GM13976 (cell line): ENCODE measurements at regions not wholly inside any gene's neighbourhood (a gene's known extent, or its start where the extent isn't known, plus 50 kb on each side); places are given as distances from the start of the nearest gene placed in this dataset.

Experiments
- DNase-seq: peaks from one replicate; pipeline ENCODE4 v3.0.0; 2012; ENCODE audit warnings: low spot score
- in situ Hi-C: fragments of 300-500 bp; cut with MboI; formaldehyde crosslinking; loops from one replicate; pipeline ENCODE4 v1.12.0; 2022; ENCODE audit warnings: low sequenced_read_pairs, mixed read lengths, inconsistent platforms; ENCODE audit not compliant: unreplicated experiment
- TF ChIP-seq, protein P1 (sequence below): IDR thresholded peaks from 2 replicates; pipeline ENCODE4 v1.5.1; 2012; ENCODE audit warnings: borderline replicate concordance, mild to moderate bottlenecking; ENCODE audit not compliant: insufficient read depth; ENCODE audit errors: extremely low read depth, missing control alignments, control extremely low read depth

DNA sequence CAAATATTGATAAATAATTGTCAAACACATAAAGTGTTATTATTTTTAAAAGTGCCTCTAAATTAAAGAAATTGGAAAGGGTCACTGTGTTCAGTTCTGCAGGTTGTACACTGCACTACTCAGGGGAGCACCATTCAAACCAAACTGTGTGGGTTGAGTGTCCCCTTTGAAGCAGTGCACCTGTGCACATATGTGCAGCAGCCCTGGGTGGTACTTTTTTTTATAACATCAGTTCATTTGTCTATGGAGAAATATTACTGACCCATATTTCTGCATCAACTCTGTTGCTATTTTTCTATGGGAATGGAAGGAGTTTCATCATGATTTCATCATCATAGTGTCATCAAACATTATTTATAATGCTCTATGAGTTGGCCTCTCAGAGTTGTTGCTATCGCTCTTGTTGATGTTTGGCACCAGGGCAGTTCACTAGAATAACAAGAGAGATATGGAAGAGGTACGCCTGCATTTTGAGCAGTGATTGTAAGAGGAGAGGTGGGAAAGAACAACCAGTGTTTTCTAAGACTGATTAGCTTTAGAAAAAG, 457.6 kb downstream of the TFAP2A start:
- DNase-seq = no peak
- in situ Hi-C loops = no loop called here
- TF ChIP-seq, protein P1, sequence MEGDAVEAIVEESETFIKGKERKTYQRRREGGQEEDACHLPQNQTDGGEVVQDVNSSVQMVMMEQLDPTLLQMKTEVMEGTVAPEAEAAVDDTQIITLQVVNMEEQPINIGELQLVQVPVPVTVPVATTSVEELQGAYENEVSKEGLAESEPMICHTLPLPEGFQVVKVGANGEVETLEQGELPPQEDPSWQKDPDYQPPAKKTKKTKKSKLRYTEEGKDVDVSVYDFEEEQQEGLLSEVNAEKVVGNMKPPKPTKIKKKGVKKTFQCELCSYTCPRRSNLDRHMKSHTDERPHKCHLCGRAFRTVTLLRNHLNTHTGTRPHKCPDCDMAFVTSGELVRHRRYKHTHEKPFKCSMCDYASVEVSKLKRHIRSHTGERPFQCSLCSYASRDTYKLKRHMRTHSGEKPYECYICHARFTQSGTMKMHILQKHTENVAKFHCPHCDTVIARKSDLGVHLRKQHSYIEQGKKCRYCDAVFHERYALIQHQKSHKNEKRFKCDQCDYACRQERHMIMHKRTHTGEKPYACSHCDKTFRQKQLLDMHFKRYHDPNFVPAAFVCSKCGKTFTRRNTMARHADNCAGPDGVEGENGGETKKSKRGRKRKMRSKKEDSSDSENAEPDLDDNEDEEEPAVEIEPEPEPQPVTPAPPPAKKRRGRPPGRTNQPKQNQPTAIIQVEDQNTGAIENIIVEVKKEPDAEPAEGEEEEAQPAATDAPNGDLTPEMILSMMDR = no peak

DNA sequence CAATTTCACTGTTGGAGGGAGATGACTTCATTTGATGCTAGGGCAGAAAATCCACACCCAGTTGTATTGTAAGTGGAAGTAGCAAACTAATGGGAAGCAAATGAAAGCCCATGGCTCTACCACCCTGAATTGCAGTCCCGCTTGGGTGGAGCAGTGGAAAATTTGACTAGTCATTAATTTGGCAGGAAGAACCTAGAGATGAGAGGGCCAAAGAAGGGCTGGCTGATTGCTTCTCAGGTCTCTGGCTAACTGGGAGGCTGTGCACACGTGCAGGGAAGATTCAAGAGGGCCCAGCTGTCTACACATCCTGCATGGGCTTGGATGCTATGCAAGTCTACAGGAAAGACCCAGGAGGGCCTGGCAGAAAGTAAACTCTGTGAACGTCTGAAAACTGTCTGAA, 466.2 kb downstream of the TFAP2A start:
- no peak for DNase-seq
- TF ChIP-seq, protein P1 = no peak
- in situ Hi-C loops = no loop called here

DNA sequence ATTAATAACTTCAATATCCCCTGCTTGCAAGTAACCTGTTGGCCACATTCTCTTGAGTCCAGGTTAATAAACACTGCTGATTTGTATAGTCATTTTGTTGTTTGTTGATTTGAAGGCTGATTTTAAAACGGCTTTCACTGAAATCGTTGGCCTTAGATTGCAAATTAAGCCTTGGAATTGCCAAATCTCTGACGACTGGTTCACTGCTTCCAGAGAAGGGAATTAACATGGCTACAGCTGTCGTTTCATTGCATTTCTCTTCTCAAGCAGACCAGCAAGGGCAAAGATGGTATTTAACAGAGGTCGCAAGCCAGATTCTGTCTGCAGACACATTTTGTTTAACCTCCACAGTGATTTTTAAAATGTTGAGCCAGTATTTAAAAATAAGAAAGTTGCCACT, 470.9 kb downstream of the TFAP2A start:
- in situ Hi-C loops = no loop called here
- DNase-seq = no peak
- TF ChIP-seq, protein P1 = no peak

DNA sequence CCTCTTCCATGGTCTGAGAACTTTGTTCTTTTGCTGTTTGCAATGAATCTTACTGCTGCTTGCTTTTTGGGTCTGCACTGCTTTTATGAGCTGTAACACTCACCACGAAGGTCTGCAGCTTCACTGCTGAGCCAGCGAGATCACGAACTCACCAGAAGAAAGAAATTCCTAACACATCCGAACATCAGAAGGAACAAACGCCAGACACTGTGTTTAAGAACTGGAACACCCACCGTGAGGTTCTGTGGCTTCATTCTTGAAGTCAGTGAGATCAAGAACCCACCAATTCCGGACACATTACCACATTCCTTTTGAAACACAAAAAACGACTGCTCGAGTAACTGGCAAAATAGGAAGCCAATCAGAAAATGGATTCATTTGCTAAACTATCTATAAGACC, 471.8 kb downstream of the TFAP2A start:
- TF ChIP-seq, protein P1 = no peak
- in situ Hi-C loops = no loop called here
- no peak for DNase-seq

DNA sequence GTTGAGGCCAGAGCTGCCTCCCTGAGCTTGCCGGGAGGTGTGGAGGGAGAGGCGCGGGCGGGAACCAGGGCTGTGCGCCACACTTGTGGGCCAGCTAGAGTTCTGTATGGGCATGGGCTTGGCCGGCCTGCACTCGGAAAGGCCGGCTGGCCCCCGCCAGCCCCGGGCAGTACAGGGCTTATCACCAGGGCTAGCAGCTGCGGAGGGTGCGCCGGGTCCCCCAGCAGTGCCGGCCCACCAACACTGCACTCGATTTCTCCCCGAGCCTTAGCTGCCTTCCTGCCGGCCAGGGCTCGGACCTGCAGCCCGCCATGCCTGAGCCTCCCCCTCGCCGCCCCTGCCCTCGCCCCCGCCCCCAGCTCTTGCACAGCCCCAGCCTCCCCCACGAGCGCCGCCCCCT, 472.7 kb downstream of the TFAP2A start:
- in situ Hi-C loops = no loop called here
- TF ChIP-seq, protein P1 = no peak
- DNase-seq = no peak

DNA sequence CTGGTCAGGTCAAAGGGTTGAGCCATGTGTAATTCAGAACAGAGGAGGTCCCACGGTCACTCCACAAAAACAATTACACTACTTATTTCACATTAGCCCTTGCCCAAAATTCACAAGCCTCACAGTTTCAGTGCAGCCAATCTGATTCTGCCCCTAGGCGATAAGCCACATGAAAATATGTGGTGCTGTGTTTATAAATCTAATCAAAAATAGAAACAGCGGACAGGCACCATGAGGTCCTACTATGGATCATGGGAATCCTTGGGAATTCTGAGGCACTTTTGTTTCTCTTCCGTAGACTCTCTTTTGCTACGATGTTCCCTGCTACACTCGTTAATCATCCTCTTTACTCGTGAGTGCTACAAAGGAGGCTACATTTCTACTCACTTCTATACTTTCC, 476.1 kb downstream of the TFAP2A start:
- in situ Hi-C loops = no loop called here
- TF ChIP-seq, protein P1 = no peak
- no peak for DNase-seq
